Hepatocyte (in vitro differentiated cells): ENCODE measurements at regions not wholly inside any gene's neighbourhood (a gene's known extent, or its start where the extent isn't known, plus 50 kb on each side); places are given as distances from the start of the nearest gene placed in this dataset.

Experiments used
- DNase-seq: peaks from one replicate; pipeline ENCODE4 v3.0.0-alpha.2; 2016; ENCODE audit warnings: low spot score
- H2AFZ ChIP-seq: fragments of 200-600 bp; sonication (generic); 2 replicates; pipeline ENCODE4 v1.6.0; 2016; ENCODE audit warnings: antibody characterized with exemption, mild to moderate bottlenecking
- H3K27ac ChIP-seq: fragments of 200-600 bp; sonication (generic); 2 replicates; pipeline ENCODE4 v1.5.1; 2016; ENCODE audit warnings: mild to moderate bottlenecking
- H3K27me3 ChIP-seq: fragments of 200-600 bp; sonication (generic); 2 replicates; pipeline ENCODE4 v1.6.1; 2016
- H3K36me3 ChIP-seq: fragments of 200-600 bp; sonication (generic); replicated peaks from 2 replicates; pipeline ENCODE4 v1.5.1; 2016; ENCODE audit warnings: low read depth; ENCODE audit not compliant: insufficient read depth
- H3K4me1 ChIP-seq: fragments of 200-600 bp; sonication (generic); 2 replicates; pipeline ENCODE4 v1.5.1; 2016; ENCODE audit warnings: mild to moderate bottlenecking, moderate library complexity; ENCODE audit not compliant: insufficient read depth
- H3K4me2 ChIP-seq: fragments of 200-600 bp; sonication (generic); 2 replicates; pipeline ENCODE4 v1.6.0; 2016
- H3K4me3 ChIP-seq: fragments of 200-600 bp; sonication (generic); 2 replicates; pipeline ENCODE4 v1.5.1; 2016; ENCODE audit warnings: mild to moderate bottlenecking
- H3K79me2 ChIP-seq: fragments of 200-600 bp; sonication (generic); 2 replicates; pipeline ENCODE4 v1.6.0; 2017; ENCODE audit warnings: mild to moderate bottlenecking
- H3K9me2 ChIP-seq: fragments of 200-600 bp; sonication (generic); replicated peaks from 2 replicates; pipeline ENCODE4 v1.6.0; 2017; ENCODE audit warnings: mild to moderate bottlenecking; ENCODE audit not compliant: insufficient read depth
- H3K9me3 ChIP-seq: fragments of 200-600 bp; sonication (generic); 2 replicates; pipeline ENCODE4 v1.5.1; 2016; ENCODE audit warnings: low read depth, mild to moderate bottlenecking
- H4K20me1 ChIP-seq: fragments of 200-600 bp; sonication (generic); 2 replicates; pipeline ENCODE4 v1.6.0; 2016; ENCODE audit warnings: mild to moderate bottlenecking; ENCODE audit not compliant: insufficient read depth, poor library complexity, severe bottlenecking
- EZH2 ChIP-seq: fragments of 200-600 bp; sonication (generic); IDR thresholded peaks from 2 replicates; pipeline ENCODE4 v1.6.1; 2016; ENCODE audit warnings: antibody characterized with exemption, mild to moderate bottlenecking, borderline replicate concordance
- EZH2phosphoT487 ChIP-seq: fragments of 200-600 bp; sonication (generic); IDR thresholded peaks from one replicate; pipeline ENCODE4 v1.6.1; 2018; ENCODE audit warnings: antibody characterized with exemption, mild to moderate bottlenecking, low read depth, moderate library complexity; ENCODE audit not compliant: unreplicated experiment, severe bottlenecking
- WGBS: methylation state at CpG from one replicate; pipeline ENCODE4 v1.1.6; 2016; ENCODE audit warnings: low lambda C conversion rate; ENCODE audit errors: missing lambda C conversion rate; 5-methylcytosine and 5-hydroxymethylcytosine counted together
- TF ChIP-seq, protein P1 (sequence below): fragments of 200-600 bp; sonication (generic); IDR thresholded peaks from 2 replicates; pipeline ENCODE4 v1.5.1; 2016; ENCODE audit warnings: antibody characterized with exemption, mild to moderate bottlenecking; ENCODE audit not compliant: poor library complexity

GRCh38 chr1:177660188-177660587 lies 309.7 kb downstream of the SEC16B start:
- DNase-seq, result no peak
- WGBS, result 92% methylated on average over 5 of the region's 5 CpGs
- TF ChIP-seq, protein P1, sequence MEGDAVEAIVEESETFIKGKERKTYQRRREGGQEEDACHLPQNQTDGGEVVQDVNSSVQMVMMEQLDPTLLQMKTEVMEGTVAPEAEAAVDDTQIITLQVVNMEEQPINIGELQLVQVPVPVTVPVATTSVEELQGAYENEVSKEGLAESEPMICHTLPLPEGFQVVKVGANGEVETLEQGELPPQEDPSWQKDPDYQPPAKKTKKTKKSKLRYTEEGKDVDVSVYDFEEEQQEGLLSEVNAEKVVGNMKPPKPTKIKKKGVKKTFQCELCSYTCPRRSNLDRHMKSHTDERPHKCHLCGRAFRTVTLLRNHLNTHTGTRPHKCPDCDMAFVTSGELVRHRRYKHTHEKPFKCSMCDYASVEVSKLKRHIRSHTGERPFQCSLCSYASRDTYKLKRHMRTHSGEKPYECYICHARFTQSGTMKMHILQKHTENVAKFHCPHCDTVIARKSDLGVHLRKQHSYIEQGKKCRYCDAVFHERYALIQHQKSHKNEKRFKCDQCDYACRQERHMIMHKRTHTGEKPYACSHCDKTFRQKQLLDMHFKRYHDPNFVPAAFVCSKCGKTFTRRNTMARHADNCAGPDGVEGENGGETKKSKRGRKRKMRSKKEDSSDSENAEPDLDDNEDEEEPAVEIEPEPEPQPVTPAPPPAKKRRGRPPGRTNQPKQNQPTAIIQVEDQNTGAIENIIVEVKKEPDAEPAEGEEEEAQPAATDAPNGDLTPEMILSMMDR, result no peak
- TF ChIP-seq EZH2phosphoT487 (no peak), EZH2 (no peak)
- Histone ChIP-seq H3K9me3 (no peaks in the 10 kb centered on the region), H3K4me3 (no peak overlapping the region), H3K4me2 (no peak overlapping the region), H3K4me1 (no peaks in the 10 kb centered on the region), H3K27me3 (no peaks in the 10 kb centered on the region), H3K27ac (no peak overlapping the region), H2AFZ (no peak overlapping the region), H3K79me2 (no peaks in the 10 kb centered on the region), H4K20me1 (no peaks in the 10 kb centered on the region), H3K9me2 (no peaks in the 10 kb centered on the region), H3K36me3 (no peaks in the 10 kb centered on the region)

GRCh38 chr1:177659281-177659680 lies 310.6 kb downstream of the SEC16B start:
- Histone ChIP-seq H4K20me1 (no peaks in the 10 kb centered on the region), H3K9me2 (no peaks in the 10 kb centered on the region), H3K4me2 (no peak overlapping the region), H3K79me2 (no peaks in the 10 kb centered on the region), H3K27me3 (no peaks in the 10 kb centered on the region), H3K9me3 (no peaks in the 10 kb centered on the region), H3K27ac (no peak overlapping the region), H3K4me1 (no peaks in the 10 kb centered on the region), H3K36me3 (no peaks in the 10 kb centered on the region), H2AFZ (no peak overlapping the region), H3K4me3 (no peak overlapping the region)
- TF ChIP-seq EZH2 (no peak), EZH2phosphoT487 (no peak)
- TF ChIP-seq, protein P1, result no peak
- no peak for DNase-seq
- 87% methylated on average over 4 of the region's 4 CpGs for WGBS

GRCh38 chr1:177656598-177656997 lies 313.3 kb downstream of the SEC16B start:
- Histone ChIP-seq H2AFZ (no peak overlapping the region), H3K9me2 (no peaks in the 10 kb centered on the region), H3K9me3 (no peaks in the 10 kb centered on the region), H3K27me3 (no peaks in the 10 kb centered on the region), H3K4me3 (no peak overlapping the region), H3K36me3 (no peaks in the 10 kb centered on the region), H4K20me1 (no peaks in the 10 kb centered on the region), H3K27ac (no peak overlapping the region), H3K79me2 (no peaks in the 10 kb centered on the region), H3K4me2 (no peak overlapping the region), H3K4me1 (no peaks in the 10 kb centered on the region)
- no peak for DNase-seq
- no peak for TF ChIP-seq EZH2
- TF ChIP-seq EZH2phosphoT487, result no peak
- TF ChIP-seq, protein P1, result no peak
- WGBS, result 91% methylated on average over 3 of the region's 3 CpGs

DNA sequence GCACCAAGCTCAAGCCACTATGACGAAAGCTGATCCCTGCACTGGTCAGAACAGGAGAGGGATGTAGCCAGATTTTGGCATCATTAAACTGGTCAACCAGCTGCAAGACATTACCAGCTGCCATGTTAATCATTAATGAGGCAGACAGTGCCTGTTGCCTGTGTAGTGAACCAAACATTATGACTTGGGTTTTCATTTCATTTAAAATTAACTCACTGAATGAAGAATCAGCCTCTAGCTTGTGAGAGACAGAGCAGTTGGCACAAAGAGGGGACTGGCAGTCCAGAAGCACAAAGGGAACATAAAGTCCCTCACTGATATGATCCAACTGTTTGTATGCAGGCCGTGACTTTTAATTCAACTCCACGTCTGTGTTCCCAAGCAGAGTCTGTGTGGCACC lies 318.9 kb downstream of the SEC16B start:
- H4K20me1 ChIP-seq, result no peaks in the 10 kb centered on the region
- no peaks in the 10 kb centered on the region for H3K9me3 ChIP-seq
- H3K36me3 ChIP-seq, result no peaks in the 10 kb centered on the region
- no peak overlapping the region for H2AFZ ChIP-seq
- no peak for DNase-seq
- H3K4me3 ChIP-seq, result no peak overlapping the region
- H3K4me1 ChIP-seq, result no peaks in the 10 kb centered on the region
- H3K27ac ChIP-seq, result no peak overlapping the region
- no peak overlapping the region for H3K4me2 ChIP-seq
- no peaks in the 10 kb centered on the region for H3K79me2 ChIP-seq
- WGBS, result 88% methylated on average over 3 of the region's 3 CpGs
- H3K9me2 ChIP-seq, result no peaks in the 10 kb centered on the region
- no peaks in the 10 kb centered on the region for H3K27me3 ChIP-seq
- TF ChIP-seq EZH2, result no peak
- TF ChIP-seq, protein P1, result no peak
- no peak for TF ChIP-seq EZH2phosphoT487
